ENCODE measurements at regions not wholly inside any gene's neighbourhood (a gene's known extent, or its start where the extent isn't known, plus 50 kb on each side); places are given as distances from the start of the nearest gene placed in this dataset.

GRCh38 chr1:200252531-200252930, 157.3 kb downstream of the ZNF281 start:
- DNase-seq (ENCODE audit: low read depth), result no peak

- no peak for DNase-seq (ENCODE audit: low read depth)
These were observed 159.4 kb downstream of the ZNF281 start for GRCh38 chr1:200250469-200250868.

- no peak for DNase-seq (ENCODE audit: low read depth)
These were observed 161.3 kb downstream of the ZNF281 start for GRCh38 chr1:200248541-200248940.

GRCh38 chr1:200247518-200247917, 162.3 kb downstream of the ZNF281 start:
- no peak for DNase-seq (ENCODE audit: low read depth)

GRCh38 chr1:200245473-200245872, 164.4 kb downstream of the ZNF281 start:
- no peak for DNase-seq (ENCODE audit: low read depth)

GRCh38 chr1:200243042-200243437, 166.8 kb downstream of the ZNF281 start:
- DNase-seq (ENCODE audit: low read depth), result no peak

GRCh38 chr1:200242110-200243041, 167.5 kb downstream of the ZNF281 start:
- DNase-seq (ENCODE audit: low read depth), result no peak

- no peak for DNase-seq (ENCODE audit: low read depth)
These were observed 169.2 kb downstream of the ZNF281 start for GRCh38 chr1:200240656-200241055.

GRCh38 chr1:200238311-200238710, 171.5 kb downstream of the ZNF281 start:
- DNase-seq (ENCODE audit: low read depth), result no peak

GRCh38 chr1:200237066-200237465, 172.8 kb downstream of the ZNF281 start:
- DNase-seq (ENCODE audit: low read depth), result no peak

- DNase-seq (ENCODE audit: low read depth), result no peak
These were observed 174.9 kb downstream of the ZNF281 start for GRCh38 chr1:200234938-200235337.

- DNase-seq (ENCODE audit: low read depth), result no peak
These were observed 176.4 kb downstream of the ZNF281 start for GRCh38 chr1:200233393-200233792.

GRCh38 chr1:200231787-200232231, 178.0 kb downstream of the ZNF281 start:
- no peak for DNase-seq (ENCODE audit: low read depth)

GRCh38 chr1:200230671-200231070, 179.2 kb downstream of the ZNF281 start:
- DNase-seq (ENCODE audit: low read depth), result no peak

GRCh38 chr1:200228486-200228885, 181.3 kb downstream of the ZNF281 start:
- no peak for DNase-seq (ENCODE audit: low read depth)

- DNase-seq (ENCODE audit: low read depth), result no peak
These were observed 181.8 kb downstream of the ZNF281 start for GRCh38 chr1:200228081-200228480.
